ENCODE measurements at regions not wholly inside any gene's neighbourhood (a gene's known extent, or its start where the extent isn't known, plus 50 kb on each side); places are given as distances from the start of the nearest gene placed in this dataset.

GRCh38 chr10:6342096-6342685, 139.5 kb downstream of the PFKFB3 start:
- DNase-seq (ENCODE audit: low read depth in 2 of 2) = no peak

- no peak for DNase-seq (ENCODE audit: low read depth in 2 of 2)
These were observed 140.7 kb downstream of the PFKFB3 start for GRCh38 chr10:6343305-6344010.

GRCh38 chr10:6345404-6345803, 142.7 kb downstream of the PFKFB3 start:
- no peak for DNase-seq (ENCODE audit: low read depth in 2 of 2)

GRCh38 chr10:6346631-6347030, 143.9 kb downstream of the PFKFB3 start:
- no peak for DNase-seq (ENCODE audit: low read depth in 2 of 2)

- DNase-seq (ENCODE audit: low read depth in 2 of 2) = peak in 1 of 2 donors; percentile 13
These were observed 144.7 kb downstream of the PFKFB3 start for GRCh38 chr10:6347391-6347951.

- peak; percentile 34 to 58 for DNase-seq (ENCODE audit: low read depth in 2 of 2)
These were observed 145.6 kb downstream of the PFKFB3 start for GRCh38 chr10:6348096-6348874.

GRCh38 chr10:6349846-6350535, 147.3 kb downstream of the PFKFB3 start:
- DNase-seq (ENCODE audit: low read depth in 2 of 2) = no peak

- no peak for DNase-seq (ENCODE audit: low read depth in 2 of 2)
These were observed 147.9 kb downstream of the PFKFB3 start for GRCh38 chr10:6350609-6351008.

- no peak for DNase-seq (ENCODE audit: low read depth in 2 of 2)
These were observed 148.8 kb downstream of the PFKFB3 start for GRCh38 chr10:6351495-6351894.

GRCh38 chr10:6353526-6353925, 150.8 kb downstream of the PFKFB3 start:
- no peak for DNase-seq (ENCODE audit: low read depth in 2 of 2)

- no peak for DNase-seq (ENCODE audit: low read depth in 2 of 2)
These were observed 151.5 kb downstream of the PFKFB3 start for GRCh38 chr10:6354168-6354772.

GRCh38 chr10:6356280-6356793, 153.6 kb downstream of the PFKFB3 start:
- no peak for DNase-seq (ENCODE audit: low read depth in 2 of 2)

GRCh38 chr10:6361869-6362268, 159.1 kb downstream of the PFKFB3 start:
- DNase-seq (ENCODE audit: low read depth in 2 of 2) = no peak

GRCh38 chr10:6362879-6363278, 160.1 kb downstream of the PFKFB3 start:
- DNase-seq (ENCODE audit: low read depth in 2 of 2) = no peak

GRCh38 chr10:6363511-6363910, 160.8 kb downstream of the PFKFB3 start:
- DNase-seq (ENCODE audit: low read depth in 2 of 2) = no peak

GRCh38 chr10:6364283-6364682, 161.6 kb downstream of the PFKFB3 start:
- no peak for DNase-seq (ENCODE audit: low read depth in 2 of 2)

GRCh38 chr10:6364893-6365292, 162.2 kb downstream of the PFKFB3 start:
- no peak for DNase-seq (ENCODE audit: low read depth in 2 of 2)

GRCh38 chr10:6365384-6365783, 162.7 kb downstream of the PFKFB3 start:
- DNase-seq (ENCODE audit: low read depth in 2 of 2) = no peak

Data from stimulated activated CD8-positive, alpha-beta memory T cell treated with anti-CD3 and anti-CD28 coated beads, Interleukin-7, amount 100 ng/mL, for 1 hour (primary cell).